IMR-90 (cell line): ENCODE measurements at regions not wholly inside any gene's neighbourhood (a gene's known extent, or its start where the extent isn't known, plus 50 kb on each side); places are given as distances from the start of the nearest gene placed in this dataset.
A peak's percentile ranks its signal among the peaks of the same experiment; 100 is the strongest.

Source experiments
- ATAC-seq: fragments of 200-7000 bp; cut with Tn5 transposase; 2 replicates; pipeline ENCODE4 v1.9.1; 2020; ENCODE audit warnings: low read depth, mild to moderate bottlenecking, moderate library complexity
- BruUV-seq: library from RNA; stranded (reverse); fragments of 400-500 nt; replicated peaks from 2 replicates; lab custom pipeline; 2021; lab: Mats Ljungman, UMichigan
- CTCF ChIA-PET: fragments of 300-600 bp; formaldehyde crosslinking; extraction: SDS; loops from one replicate; lab custom pipeline; 2021; ENCODE audit warnings: antibody characterized with exemption; lab: Yijun Ruan, JAX
- POLR2A ChIA-PET: fragments of 300-600 bp; sonication (Branson Sonifier 250); formaldehyde crosslinking; loops from one replicate; lab custom pipeline; 2022; ENCODE audit warnings: antibody characterized with exemption; ENCODE audit not compliant: unreplicated experiment; lab: Charles Lee
- DNase-seq: peaks from one replicate; pipeline ENCODE4 v3.0.0; 2013
- H2AFZ ChIP-seq: replicated peaks from 2 replicates; pipeline ENCODE3; 2013; ENCODE audit warnings: low read length, mild to moderate bottlenecking; ENCODE audit not compliant: poor library complexity
- H2AK5ac ChIP-seq: 2 replicates; pipeline ENCODE4 v1.6.1; 2013; ENCODE audit warnings: low read depth, low read length, inconsistent platforms
- H2AK9ac ChIP-seq: replicated peaks from 2 replicates; pipeline ENCODE3; 2013; ENCODE audit warnings: mild to moderate bottlenecking, low read depth, low read length, moderate library complexity; ENCODE audit not compliant: poor library complexity
- H2BK120ac ChIP-seq: 2 replicates; pipeline ENCODE4 v1.6.1; 2013; ENCODE audit warnings: low read depth, low read length, inconsistent platforms
- H2BK15ac ChIP-seq: 3 replicates; pipeline ENCODE4 v1.6.1; 2013; ENCODE audit warnings: low read depth, low read length, inconsistent platforms
- H2BK20ac ChIP-seq: 2 replicates; pipeline ENCODE4 v1.6.1; 2013; ENCODE audit warnings: low read depth, mild to moderate bottlenecking, inconsistent platforms, low read length, moderate library complexity
- H2BK5ac ChIP-seq: 2 replicates; pipeline ENCODE4 v1.6.1; 2013; ENCODE audit warnings: mild to moderate bottlenecking, low read depth, low read length, inconsistent platforms; ENCODE audit not compliant: poor library complexity, severe bottlenecking
- H3K14ac ChIP-seq: replicated peaks from 2 replicates; pipeline ENCODE4 v1.6.1; 2013; ENCODE audit warnings: low read depth, low read length, inconsistent platforms
- H3K18ac ChIP-seq: 2 replicates; pipeline ENCODE4 v1.6.1; 2013; ENCODE audit warnings: low read depth, low read length, control low read depth
- H3K23ac ChIP-seq: 2 replicates; pipeline ENCODE4 v1.6.1; 2013; ENCODE audit warnings: low read depth, low read length, inconsistent platforms
- H3K27ac ChIP-seq: 2 replicates; pipeline ENCODE4 v1.5.1; 2013; ENCODE audit warnings: mild to moderate bottlenecking, control low read depth, low read length; ENCODE audit not compliant: insufficient read depth
- H3K27me3 ChIP-seq: 2 replicates; pipeline ENCODE4 v1.6.1; 2013; ENCODE audit warnings: low read length; ENCODE audit not compliant: control insufficient read depth, insufficient read depth
- H3K36me3 ChIP-seq: 2 replicates; pipeline ENCODE4 v1.6.1; 2013; ENCODE audit warnings: low read length, mixed read lengths; ENCODE audit not compliant: control insufficient read depth, insufficient read depth
- H3K4ac ChIP-seq: 2 replicates; pipeline ENCODE4 v1.6.1; 2013; ENCODE audit warnings: low read depth, low read length, inconsistent platforms
- H3K4me1 ChIP-seq: 2 replicates; pipeline ENCODE4 v1.6.1; 2013; ENCODE audit warnings: low read length, mixed read lengths; ENCODE audit not compliant: control insufficient read depth, insufficient read depth
- H3K4me2 ChIP-seq: 2 replicates; pipeline ENCODE4 v1.6.1; 2013; ENCODE audit warnings: low read depth, mild to moderate bottlenecking, control low read depth, low read length, moderate library complexity
- H3K4me3 ChIP-seq: 2 replicates; pipeline ENCODE4 v1.5.1; 2013; ENCODE audit warnings: low read depth, mild to moderate bottlenecking, control low read depth, low read length, moderate library complexity; ENCODE audit not compliant: insufficient read depth
- H3K56ac ChIP-seq: 2 replicates; pipeline ENCODE4 v1.6.1; 2013; ENCODE audit warnings: low read length, inconsistent platforms; ENCODE audit not compliant: insufficient read depth; ENCODE audit errors: extremely low read depth
- H3K79me1 ChIP-seq, 2 experiments: 2 replicates each; pipeline ENCODE4 v1.6.1; 2013; ENCODE audit warnings: low read length in 2 of 2, inconsistent platforms in 1 of 2, low read depth in 1 of 2
- H3K9ac ChIP-seq: 2 replicates; pipeline ENCODE4 v1.6.1; 2013; ENCODE audit warnings: low read depth, low read length, control low read depth
- H3K9me1 ChIP-seq: 2 replicates; pipeline ENCODE4 v1.6.1; 2013; ENCODE audit warnings: low read length, inconsistent platforms; ENCODE audit not compliant: insufficient read depth
- H3K9me3 ChIP-seq: 2 replicates; pipeline ENCODE4 v1.6.1; 2013; ENCODE audit warnings: low read length; ENCODE audit not compliant: control insufficient read depth, insufficient read depth
- H4K20me1 ChIP-seq: 2 replicates; pipeline ENCODE4 v1.6.1; 2013; ENCODE audit warnings: low read length, inconsistent platforms; ENCODE audit not compliant: insufficient read depth
- H4K5ac ChIP-seq: 2 replicates; pipeline ENCODE4 v1.6.1; 2013; ENCODE audit warnings: mild to moderate bottlenecking, low read depth, low read length, control low read depth
- H4K8ac ChIP-seq, 2 experiments: 2 replicates each; pipeline ENCODE4 v1.6.1; 2013; ENCODE audit warnings: low read depth in 2 of 2, low read length in 2 of 2, control low read depth in 1 of 2, inconsistent platforms in 1 of 2
- H4K91ac ChIP-seq: 2 replicates; pipeline ENCODE4 v1.6.1; 2013; ENCODE audit warnings: low read depth, low read length, inconsistent platforms; ENCODE audit not compliant: insufficient read depth
- CEBPB ChIP-seq: IDR thresholded peaks from 2 replicates; pipeline ENCODE4 v1.6.1; 2012; ENCODE audit warnings: low read depth, low read length, improper control_type of control experiment
- ELK1 ChIP-seq: fragments of 150-350 bp; IDR thresholded peaks from 2 replicates; pipeline ENCODE4 v1.6.1; 2016; ENCODE audit warnings: low read depth, mild to moderate bottlenecking, low read length, moderate library complexity, borderline replicate concordance
- FOS ChIP-seq: fragments of 150-350 bp; IDR thresholded peaks from 2 replicates; pipeline ENCODE4 v1.6.1; 2016; ENCODE audit warnings: low read depth, low read length
- MAFK ChIP-seq: IDR thresholded peaks from 2 replicates; pipeline ENCODE4 v1.6.1; 2012; ENCODE audit warnings: low read depth, low read length, improper control_type of control experiment
- POLR2A ChIP-seq: IDR thresholded peaks from 2 replicates; pipeline ENCODE4 v1.6.1; 2012; ENCODE audit warnings: mild to moderate bottlenecking, low read depth, low read length
- RAD21 ChIP-seq: IDR thresholded peaks from 2 replicates; pipeline ENCODE4 v1.6.1; 2012; ENCODE audit warnings: low read length, improper control_type of control experiment
- RCOR1 ChIP-seq: IDR thresholded peaks from 2 replicates; pipeline ENCODE4 v1.6.1; 2012; ENCODE audit warnings: mild to moderate bottlenecking, low read length, improper control_type of control experiment; ENCODE audit not compliant: insufficient replicate concordance
- WGBS, 2 experiments: methylation state at CpG; one replicate each; pipeline versions ENCODE4 v1.1.5 to v1.1.7; 2013; ENCODE audit warnings: missing lambda C conversion rate in 2 of 2; ENCODE audit not compliant: insufficient read length in 1 of 2; ENCODE audit errors: extremely low coverage in 2 of 2; 5-methylcytosine and 5-hydroxymethylcytosine counted together
- dilution Hi-C: fragments of 300-500 bp; cut with HindIII; formaldehyde crosslinking; loops from one replicate; pipeline ENCODE4 v1.14.3; 2018; ENCODE audit warnings: low sequenced_read_pairs; ENCODE audit not compliant: unreplicated experiment
- in situ Hi-C: fragments of 300-500 bp; cut with MboI; formaldehyde crosslinking; loops from 3 replicates; pipeline ENCODE4 v1.14.3; 2019; ENCODE audit warnings: low sequenced_read_pairs, inconsistent platforms, mixed read lengths
- intact Hi-C: fragments of 100-400 bp; cut with micrococcal nuclease; formaldehyde crosslinking; loops from 2 replicates; pipeline ENCODE4 v1.10.0; 2022

- Histone ChIP-seq H3K14ac (no peak overlapping the region), H3K79me1 (no peaks in the 10 kb centered on the region), H3K23ac (no peak overlapping the region), H3K4me2 (no peak overlapping the region), H3K36me3 (no peaks in the 10 kb centered on the region), H3K4me3 (no peak overlapping the region), H2BK20ac (no peak overlapping the region), H2BK15ac (no peak overlapping the region), H4K8ac (no peak overlapping the region), H3K9me1 (no peaks in the 10 kb centered on the region), H3K9ac (no peak overlapping the region), H3K9me3 (peaks cover 2% of the 10 kb centered on the region), H2AK9ac (no peak overlapping the region), H4K5ac (no peak overlapping the region), H3K4ac (no peak overlapping the region), H2BK5ac (no peak overlapping the region), H3K56ac (no peak overlapping the region), H3K18ac (no peak overlapping the region), H3K27ac (no peak overlapping the region), H2BK120ac (no peak overlapping the region), H4K91ac (no peak overlapping the region), H3K4me1 (no peaks in the 10 kb centered on the region), H2AK5ac (no peak overlapping the region), H3K27me3 (peaks cover 10% of the 10 kb centered on the region), H4K20me1 (no peaks in the 10 kb centered on the region), H2AFZ (no peak overlapping the region)
- in situ Hi-C loops = loop anchor here (25.0 kb wide), 2 partner anchors 714 to 1289 kb away; no protein-coding TSS in a partner anchor
- BruUV-seq = no TSS peak
- ChIA-PET CTCF (interaction anchor here (1.2 kb wide), 1 partner anchor 9 kb away, joined by 3 read pairs; no protein-coding TSS in a partner anchor), POLR2A (no interaction called here)
- DNase-seq (no peak), ATAC-seq (no peak)
- intact Hi-C loops = no loop called here
- no CpG with 5 or more reads among the region's 4 CpGs for WGBS, 2 experiments
- no peak for TF ChIP-seq MAFK
- TF ChIP-seq RCOR1 = no peak
- no peak for TF ChIP-seq POLR2A
- peak; percentile 57; the same call in 1 of the 2 replicates for TF ChIP-seq CEBPB
- no peak for TF ChIP-seq ELK1
- TF ChIP-seq FOS = no peak
- no peak for TF ChIP-seq RAD21
- dilution Hi-C loops = no loop called here
Measured at GRCh38 chr7:132723506-132724081, 147.3 kb upstream of the PLXNA4 start.
